ENCODE measurements at regions not wholly inside any gene's neighbourhood (a gene's known extent, or its start where the extent isn't known, plus 50 kb on each side); places are given as distances from the start of the nearest gene placed in this dataset.

GRCh38 chr11:101296896-101297295 is 167.3 kb upstream of the PGR start:
- DNase-seq: peak; percentile 64

GRCh38 chr11:101292661-101293240 is 163.1 kb upstream of the PGR start:
- Histone ChIP-seq H3K79me2 (ENCODE audit: control insufficient read depth, insufficient read depth, low read length) (no peaks in the 10 kb centered on the region), H2BK5ac (ENCODE audit: low read length) (no peak overlapping the region), H2AK5ac (ENCODE audit: low read length) (no peak overlapping the region), H3K23ac (ENCODE audit: low read length) (no peak overlapping the region), H4K5ac (ENCODE audit: low read length) (no peak overlapping the region), H3K4me3 (ENCODE audit: low read length) (no peak overlapping the region), H3K36me3 (ENCODE audit: control insufficient read depth, insufficient read depth, low read length) (no peaks in the 10 kb centered on the region), H3K4me2 (ENCODE audit: low read length) (no peak overlapping the region), H3K18ac (ENCODE audit: low read length) (no peak overlapping the region), H3K4me1 (ENCODE audit: control insufficient read depth, low read depth, low read length) (no peaks in the 10 kb centered on the region), H2BK120ac (ENCODE audit: low read depth, low read length) (no peak overlapping the region), H3K27ac (ENCODE audit: low read depth, low read length) (no peak overlapping the region), H3K79me1 (ENCODE audit: low read length) (no peaks in the 10 kb centered on the region), H4K8ac (ENCODE audit: low read depth, low read length) (no peak overlapping the region), H3K9ac (ENCODE audit: low read length) (no peak overlapping the region), H3K27me3 (ENCODE audit: insufficient read depth, low read length, poor library complexity) (no peaks in the 10 kb centered on the region), H3K56ac (ENCODE audit: low read length) (no peak overlapping the region), H3K4ac (ENCODE audit: low read depth, low read length) (no peak overlapping the region), H2BK15ac (replicated peaks; ENCODE audit: low read depth) (no peak overlapping the region)
- WGBS (ENCODE audit: extremely low coverage, insufficient coverage, low lambda C conversion rate): no CpG with 5 or more reads among the region's 2 CpGs
- DNase-seq: no peak

More at GRCh38 chr11:101296896-101297295, 167.3 kb upstream of the PGR start:
- Histone ChIP-seq H2AK5ac (ENCODE audit: low read length) (no peak overlapping the region), H3K4me3 (ENCODE audit: low read length) (no peak overlapping the region), H3K27ac (ENCODE audit: low read depth, low read length) (no peak overlapping the region), H2BK5ac (ENCODE audit: low read length) (no peak overlapping the region), H3K4me2 (ENCODE audit: low read length) (no peak overlapping the region), H3K4me1 (ENCODE audit: control insufficient read depth, low read depth, low read length) (no peaks in the 10 kb centered on the region), H2BK120ac (ENCODE audit: low read depth, low read length) (no peak overlapping the region), H4K8ac (ENCODE audit: low read depth, low read length) (no peak overlapping the region), H2BK15ac (replicated peaks; ENCODE audit: low read depth) (no peak overlapping the region), H3K4ac (ENCODE audit: low read depth, low read length) (no peak overlapping the region), H3K9ac (ENCODE audit: low read length) (no peak overlapping the region), H3K23ac (ENCODE audit: low read length) (no peak overlapping the region), H3K79me1 (ENCODE audit: low read length) (no peaks in the 10 kb centered on the region), H3K18ac (ENCODE audit: low read length) (no peak overlapping the region), H4K5ac (ENCODE audit: low read length) (no peak overlapping the region), H3K36me3 (ENCODE audit: control insufficient read depth, insufficient read depth, low read length) (no peaks in the 10 kb centered on the region), H3K56ac (ENCODE audit: low read length) (no peak overlapping the region), H3K27me3 (ENCODE audit: insufficient read depth, low read length, poor library complexity) (no peaks in the 10 kb centered on the region), H3K79me2 (ENCODE audit: control insufficient read depth, insufficient read depth, low read length) (no peaks in the 10 kb centered on the region)

- Histone ChIP-seq H3K23ac (ENCODE audit: low read length) (no peak overlapping the region), H4K8ac (ENCODE audit: low read depth, low read length) (no peak overlapping the region), H3K27ac (ENCODE audit: low read depth, low read length) (no peak overlapping the region), H3K4me2 (ENCODE audit: low read length) (no peak overlapping the region), H3K36me3 (ENCODE audit: control insufficient read depth, insufficient read depth, low read length) (no peaks in the 10 kb centered on the region), H2AK5ac (ENCODE audit: low read length) (no peak overlapping the region), H3K79me1 (ENCODE audit: low read length) (no peaks in the 10 kb centered on the region), H3K27me3 (ENCODE audit: insufficient read depth, low read length, poor library complexity) (no peaks in the 10 kb centered on the region), H4K5ac (ENCODE audit: low read length) (no peak overlapping the region), H2BK5ac (ENCODE audit: low read length) (no peak overlapping the region), H3K18ac (ENCODE audit: low read length) (no peak overlapping the region), H3K4me3 (ENCODE audit: low read length) (no peak overlapping the region), H3K9ac (ENCODE audit: low read length) (no peak overlapping the region), H3K79me2 (ENCODE audit: control insufficient read depth, insufficient read depth, low read length) (no peaks in the 10 kb centered on the region), H2BK120ac (ENCODE audit: low read depth, low read length) (no peak overlapping the region), H2BK15ac (replicated peaks; ENCODE audit: low read depth) (no peak overlapping the region), H3K4ac (ENCODE audit: low read depth, low read length) (no peak overlapping the region), H3K4me1 (ENCODE audit: control insufficient read depth, low read depth, low read length) (no peaks in the 10 kb centered on the region), H3K56ac (ENCODE audit: low read length) (no peak overlapping the region)
- no peak for DNase-seq
- WGBS (ENCODE audit: extremely low coverage, insufficient coverage, low lambda C conversion rate): no CpG with 5 or more reads among the region's 1 CpG
Observed at GRCh38 chr11:101291279-101291678, 161.7 kb upstream of the PGR start.

GRCh38 chr11:101288392-101288791 is 158.8 kb upstream of the PGR start:
- no peak overlapping the region for H3K4me2 ChIP-seq (ENCODE audit: low read length)
- no peak overlapping the region for H3K4ac ChIP-seq (ENCODE audit: low read depth, low read length)
- no peak overlapping the region for H3K9ac ChIP-seq (ENCODE audit: low read length)
- no peak overlapping the region for H2BK5ac ChIP-seq (ENCODE audit: low read length)
- H3K27ac ChIP-seq (ENCODE audit: low read depth, low read length): no peak overlapping the region
- no peak overlapping the region for H2AK5ac ChIP-seq (ENCODE audit: low read length)
- H3K36me3 ChIP-seq (ENCODE audit: control insufficient read depth, insufficient read depth, low read length): no peaks in the 10 kb centered on the region
- H2BK15ac ChIP-seq (replicated peaks; ENCODE audit: low read depth): no peak overlapping the region
- H3K23ac ChIP-seq (ENCODE audit: low read length): no peak overlapping the region
- H4K8ac ChIP-seq (ENCODE audit: low read depth, low read length): no peak overlapping the region
- H3K18ac ChIP-seq (ENCODE audit: low read length): no peak overlapping the region
- H2BK120ac ChIP-seq (ENCODE audit: low read depth, low read length): no peak overlapping the region
- H3K4me3 ChIP-seq (ENCODE audit: low read length): no peak overlapping the region
- H3K79me2 ChIP-seq (ENCODE audit: control insufficient read depth, insufficient read depth, low read length): no peaks in the 10 kb centered on the region
- H3K27me3 ChIP-seq (ENCODE audit: insufficient read depth, low read length, poor library complexity): no peaks in the 10 kb centered on the region
- WGBS (ENCODE audit: extremely low coverage, insufficient coverage, low lambda C conversion rate): no CpG with 5 or more reads among the region's 3 CpGs
- H3K4me1 ChIP-seq (ENCODE audit: control insufficient read depth, low read depth, low read length): no peaks in the 10 kb centered on the region
- no peak overlapping the region for H3K56ac ChIP-seq (ENCODE audit: low read length)
- no peak overlapping the region for H4K5ac ChIP-seq (ENCODE audit: low read length)
- peak; percentile 35 for DNase-seq
- H3K79me1 ChIP-seq (ENCODE audit: low read length): no peaks in the 10 kb centered on the region

GRCh38 chr11:101279728-101280127 is 150.1 kb upstream of the PGR start:
- Histone ChIP-seq H4K5ac (ENCODE audit: low read length) (no peak overlapping the region), H3K79me1 (ENCODE audit: low read length) (no peaks in the 10 kb centered on the region), H2BK5ac (ENCODE audit: low read length) (no peak overlapping the region), H3K18ac (ENCODE audit: low read length) (no peak overlapping the region), H3K4me1 (ENCODE audit: control insufficient read depth, low read depth, low read length) (no peaks in the 10 kb centered on the region), H3K79me2 (ENCODE audit: control insufficient read depth, insufficient read depth, low read length) (no peaks in the 10 kb centered on the region), H3K9ac (ENCODE audit: low read length) (no peak overlapping the region), H3K36me3 (ENCODE audit: control insufficient read depth, insufficient read depth, low read length) (no peaks in the 10 kb centered on the region), H3K27ac (ENCODE audit: low read depth, low read length) (no peak overlapping the region), H3K4ac (ENCODE audit: low read depth, low read length) (no peak overlapping the region), H3K56ac (ENCODE audit: low read length) (no peak overlapping the region), H3K23ac (ENCODE audit: low read length) (no peak overlapping the region), H3K27me3 (ENCODE audit: insufficient read depth, low read length, poor library complexity) (no peaks in the 10 kb centered on the region), H3K4me2 (ENCODE audit: low read length) (no peak overlapping the region), H2BK120ac (ENCODE audit: low read depth, low read length) (no peak overlapping the region), H2AK5ac (ENCODE audit: low read length) (no peak overlapping the region), H4K8ac (ENCODE audit: low read depth, low read length) (no peak overlapping the region), H3K4me3 (ENCODE audit: low read length) (no peak overlapping the region), H2BK15ac (replicated peaks; ENCODE audit: low read depth) (no peak overlapping the region)
- DNase-seq: no peak
- no CpG with 5 or more reads among the region's 1 CpG for WGBS (ENCODE audit: extremely low coverage, insufficient coverage, low lambda C conversion rate)

GRCh38 chr11:101278286-101278685 is 148.7 kb upstream of the PGR start:
- Histone ChIP-seq H3K56ac (ENCODE audit: low read length) (no peak overlapping the region), H2BK5ac (ENCODE audit: low read length) (no peak overlapping the region), H4K8ac (ENCODE audit: low read depth, low read length) (no peak overlapping the region), H2BK15ac (replicated peaks; ENCODE audit: low read depth) (no peak overlapping the region), H4K5ac (ENCODE audit: low read length) (no peak overlapping the region), H3K4me2 (ENCODE audit: low read length) (no peak overlapping the region), H3K4me1 (ENCODE audit: control insufficient read depth, low read depth, low read length) (no peaks in the 10 kb centered on the region), H3K9ac (ENCODE audit: low read length) (no peak overlapping the region), H2AK5ac (ENCODE audit: low read length) (no peak overlapping the region), H3K4ac (ENCODE audit: low read depth, low read length) (no peak overlapping the region), H3K23ac (ENCODE audit: low read length) (no peak overlapping the region), H2BK120ac (ENCODE audit: low read depth, low read length) (no peak overlapping the region), H3K79me2 (ENCODE audit: control insufficient read depth, insufficient read depth, low read length) (no peaks in the 10 kb centered on the region), H3K36me3 (ENCODE audit: control insufficient read depth, insufficient read depth, low read length) (no peaks in the 10 kb centered on the region), H3K27me3 (ENCODE audit: insufficient read depth, low read length, poor library complexity) (no peaks in the 10 kb centered on the region), H3K4me3 (ENCODE audit: low read length) (no peak overlapping the region), H3K79me1 (ENCODE audit: low read length) (no peaks in the 10 kb centered on the region), H3K27ac (ENCODE audit: low read depth, low read length) (no peak overlapping the region), H3K18ac (ENCODE audit: low read length) (no peak overlapping the region)
- no peak for DNase-seq

All from mesendoderm (in vitro differentiated cells).